Right atrium auricular region (tissue), 2 donors: ENCODE measurements at regions not wholly inside any gene's neighbourhood (a gene's known extent, or its start where the extent isn't known, plus 50 kb on each side); places are given as distances from the start of the nearest gene placed in this dataset.

Source experiments
- DNase-seq: peaks from one replicate; pipeline ENCODE4 v3.0.0-alpha.2; 2019; ENCODE audit warnings: low spot score
- H3K27ac ChIP-seq, 2 donors: fragments of 200-600 bp; sonication (generic); 1 replicate in 1 of 2; 2 replicates in 1 of 2; pipeline ENCODE4 v1.5.1; 2016 to 2019
- H3K27me3 ChIP-seq, 2 donors: fragments of 200-600 bp; sonication (generic); one replicate each; pipeline versions ENCODE4 v1.5.1 to v1.6.0; 2017 to 2019
- H3K36me3 ChIP-seq: fragments of 200-600 bp; sonication (generic); one replicate; pipeline ENCODE4 v1.5.1; 2016
- H3K4me1 ChIP-seq, 2 donors: fragments of 200-600 bp; sonication (generic); one replicate each; pipeline versions ENCODE4 v1.5.1 to v1.6.0; 2017 to 2019
- H3K4me3 ChIP-seq, 2 donors: fragments of 200-600 bp; sonication (generic); 1 replicate in 1 of 2; 2 replicates in 1 of 2; pipeline ENCODE4 v1.5.1; 2017 to 2019; ENCODE audit warnings: mild to moderate bottlenecking in 1 of 2, moderate library complexity in 1 of 2
- H3K9me3 ChIP-seq, 2 donors: fragments of 200-600 bp; sonication (generic); one replicate each; pipeline ENCODE4 v1.5.1; 2019
- TF ChIP-seq, protein P1 (sequence below), 2 donors: fragments of 200-600 bp; sonication (generic); IDR thresholded peaks; one replicate each; pipeline ENCODE4 v1.5.1; 2019; ENCODE audit warnings: antibody characterized with exemption in 2 of 2

DNA sequence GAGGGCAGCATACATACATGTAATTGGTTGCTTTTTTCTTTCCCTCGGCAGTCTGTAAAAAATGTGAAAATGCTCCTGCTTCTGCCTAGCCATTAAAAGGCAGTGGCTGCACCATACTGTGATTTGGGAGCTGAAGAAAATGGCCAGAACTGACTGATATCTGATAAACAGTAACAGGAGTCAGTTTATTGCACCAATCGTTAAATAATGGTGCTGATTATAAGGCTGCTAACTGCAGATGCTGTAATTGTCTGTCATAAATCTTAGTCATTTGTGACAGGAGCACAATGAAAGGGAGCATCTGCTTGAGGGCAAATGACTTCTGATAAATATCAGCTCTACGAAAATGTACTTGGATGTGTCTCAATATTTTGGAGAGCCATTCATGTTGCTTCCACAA, 263.1 kb upstream of the DNAJC19 start:
- no peaks in the 10 kb centered on the region for H3K36me3 ChIP-seq
- H3K4me1 ChIP-seq, result no peaks in the 10 kb centered on the region
- no peak overlapping the region for H3K4me3 ChIP-seq
- TF ChIP-seq, protein P1, sequence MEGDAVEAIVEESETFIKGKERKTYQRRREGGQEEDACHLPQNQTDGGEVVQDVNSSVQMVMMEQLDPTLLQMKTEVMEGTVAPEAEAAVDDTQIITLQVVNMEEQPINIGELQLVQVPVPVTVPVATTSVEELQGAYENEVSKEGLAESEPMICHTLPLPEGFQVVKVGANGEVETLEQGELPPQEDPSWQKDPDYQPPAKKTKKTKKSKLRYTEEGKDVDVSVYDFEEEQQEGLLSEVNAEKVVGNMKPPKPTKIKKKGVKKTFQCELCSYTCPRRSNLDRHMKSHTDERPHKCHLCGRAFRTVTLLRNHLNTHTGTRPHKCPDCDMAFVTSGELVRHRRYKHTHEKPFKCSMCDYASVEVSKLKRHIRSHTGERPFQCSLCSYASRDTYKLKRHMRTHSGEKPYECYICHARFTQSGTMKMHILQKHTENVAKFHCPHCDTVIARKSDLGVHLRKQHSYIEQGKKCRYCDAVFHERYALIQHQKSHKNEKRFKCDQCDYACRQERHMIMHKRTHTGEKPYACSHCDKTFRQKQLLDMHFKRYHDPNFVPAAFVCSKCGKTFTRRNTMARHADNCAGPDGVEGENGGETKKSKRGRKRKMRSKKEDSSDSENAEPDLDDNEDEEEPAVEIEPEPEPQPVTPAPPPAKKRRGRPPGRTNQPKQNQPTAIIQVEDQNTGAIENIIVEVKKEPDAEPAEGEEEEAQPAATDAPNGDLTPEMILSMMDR (IDR thresholded peaks at IDR 0.05), result no peak
- no peak for DNase-seq
- H3K27me3 ChIP-seq, result no peaks in the 10 kb centered on the region
- H3K9me3 ChIP-seq, result no peaks in the 10 kb centered on the region
- no peak overlapping the region for H3K27ac ChIP-seq

DNA sequence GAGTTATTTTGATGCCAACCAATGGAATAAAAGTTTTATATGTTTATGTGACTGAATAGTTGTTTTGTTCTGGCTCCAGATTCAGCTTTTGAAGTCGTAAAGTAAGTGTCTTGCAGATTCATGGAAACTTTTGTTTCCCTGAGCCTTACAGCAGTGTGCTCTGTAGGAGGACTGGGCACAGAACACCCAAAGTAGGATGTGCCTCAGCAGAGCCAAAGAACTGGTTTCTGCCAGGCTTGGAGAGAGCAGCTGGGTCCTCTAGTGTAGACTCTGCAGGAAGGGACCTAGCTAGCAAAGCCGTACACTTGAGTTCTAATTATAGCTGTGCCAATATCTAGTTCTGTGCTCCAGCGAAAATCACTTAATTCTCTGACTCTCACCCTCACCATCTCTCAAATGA, 261.2 kb upstream of the DNAJC19 start:
- TF ChIP-seq, protein P1 (IDR thresholded peaks at IDR 0.05), result no peak
- no peaks in the 10 kb centered on the region for H3K9me3 ChIP-seq
- no peak overlapping the region for H3K4me3 ChIP-seq
- no peaks in the 10 kb centered on the region for H3K27me3 ChIP-seq
- H3K27ac ChIP-seq, result no peak overlapping the region
- DNase-seq, result no peak
- no peaks in the 10 kb centered on the region for H3K36me3 ChIP-seq
- no peaks in the 10 kb centered on the region for H3K4me1 ChIP-seq

DNA sequence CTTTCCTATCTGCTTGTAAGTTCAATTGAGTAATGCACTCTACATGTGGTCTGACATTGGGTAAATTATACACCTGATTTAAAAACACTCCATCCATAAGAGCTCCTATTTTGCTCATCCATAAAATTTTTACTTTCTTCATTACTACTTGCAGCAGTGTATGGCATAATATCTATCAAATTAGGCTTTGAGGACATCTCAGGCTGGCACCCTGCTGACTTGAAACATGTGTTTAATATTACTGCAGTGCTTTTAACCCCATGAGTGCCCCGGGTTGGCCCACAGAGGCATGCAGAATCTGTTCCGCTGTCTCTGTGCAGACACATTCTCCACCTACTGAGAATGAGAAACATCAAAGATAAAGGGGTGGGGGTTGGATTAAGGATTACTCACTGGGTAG, 249.9 kb upstream of the DNAJC19 start:
- no peaks in the 10 kb centered on the region for H3K4me1 ChIP-seq
- H3K36me3 ChIP-seq, result no peaks in the 10 kb centered on the region
- no peak overlapping the region for H3K4me3 ChIP-seq
- TF ChIP-seq, protein P1 (IDR thresholded peaks at IDR 0.05), result no peak
- no peaks in the 10 kb centered on the region for H3K9me3 ChIP-seq
- no peak overlapping the region for H3K27ac ChIP-seq
- DNase-seq, result no peak
- no peaks in the 10 kb centered on the region for H3K27me3 ChIP-seq

DNA sequence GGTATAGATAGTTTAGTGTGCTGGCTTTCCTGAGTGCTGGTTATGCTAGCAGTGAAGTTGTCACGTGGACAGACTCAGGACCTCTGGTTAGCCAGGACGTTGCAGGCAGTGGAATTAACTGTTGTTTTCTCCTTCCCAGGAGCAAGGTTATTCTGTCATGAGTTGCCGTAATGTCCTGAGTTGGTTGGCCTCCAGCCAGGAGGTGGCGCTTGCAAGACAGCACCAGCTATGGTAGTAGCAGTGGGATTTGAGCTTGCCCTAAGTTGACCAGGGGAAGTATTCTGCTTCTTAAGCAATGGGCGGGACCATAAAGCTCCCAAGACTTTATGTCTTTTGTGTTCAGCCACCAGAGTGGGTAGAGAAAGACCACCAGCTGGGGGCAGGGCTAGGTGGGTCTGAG, 240.7 kb upstream of the DNAJC19 start:
- Histone ChIP-seq H3K4me1 (no peaks in the 10 kb centered on the region), H3K9me3 (no peaks in the 10 kb centered on the region), H3K27me3 (no peaks in the 10 kb centered on the region), H3K4me3 (no peak overlapping the region), H3K27ac (no peak overlapping the region), H3K36me3 (no peaks in the 10 kb centered on the region)
- no peak for DNase-seq
- TF ChIP-seq, protein P1 (IDR thresholded peaks at IDR 0.05), result no peak

DNA sequence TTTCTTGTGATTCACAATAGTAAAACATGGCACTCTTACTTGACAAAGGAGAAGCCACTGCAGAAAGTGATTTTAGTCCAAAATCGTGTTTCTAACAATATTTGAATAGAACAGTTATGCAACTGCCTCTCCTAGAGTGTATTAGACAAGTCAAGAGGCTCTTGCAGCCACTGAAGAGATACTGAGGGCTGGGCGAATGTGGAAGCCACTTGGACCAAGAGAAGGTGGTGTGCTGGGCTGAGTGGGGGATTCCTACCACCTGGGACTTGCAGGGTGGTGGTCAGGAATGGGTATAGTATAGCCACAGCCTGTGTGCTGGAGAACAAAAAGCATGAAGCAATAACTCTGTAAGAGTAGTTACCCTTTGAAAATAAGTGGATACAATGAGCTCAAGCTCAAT, 223.8 kb upstream of the DNAJC19 start:
- no peaks in the 10 kb centered on the region for H3K9me3 ChIP-seq
- no peak overlapping the region for H3K27ac ChIP-seq
- H3K4me3 ChIP-seq, result no peak overlapping the region
- TF ChIP-seq, protein P1 (IDR thresholded peaks at IDR 0.05), result no peak
- H3K36me3 ChIP-seq, result no peaks in the 10 kb centered on the region
- H3K4me1 ChIP-seq, result no peaks in the 10 kb centered on the region
- H3K27me3 ChIP-seq, result no peaks in the 10 kb centered on the region
- DNase-seq, result no peak

DNA sequence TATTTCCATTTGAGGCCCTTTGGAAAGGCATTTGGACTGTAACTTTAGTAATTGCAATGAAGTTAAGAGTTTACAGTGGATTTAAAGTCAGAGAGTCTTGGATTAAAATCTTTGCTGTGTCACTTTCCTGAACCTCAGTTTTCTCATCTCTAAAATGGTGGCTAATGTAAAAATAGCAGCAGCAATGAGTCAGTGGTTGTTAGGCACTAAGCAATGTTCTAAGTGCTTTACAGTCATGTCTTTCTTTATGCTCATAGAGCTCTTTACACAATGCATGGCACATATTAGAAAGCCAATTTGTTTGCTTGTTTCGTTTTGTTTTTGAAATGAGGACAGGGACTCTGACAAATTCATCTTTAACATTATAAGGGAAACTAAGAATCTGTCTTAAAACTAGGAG, 222.7 kb upstream of the DNAJC19 start:
- H3K27me3 ChIP-seq, result no peaks in the 10 kb centered on the region
- TF ChIP-seq, protein P1 (IDR thresholded peaks at IDR 0.05), result no peak
- H3K9me3 ChIP-seq, result no peaks in the 10 kb centered on the region
- no peak for DNase-seq
- H3K27ac ChIP-seq, result no peak overlapping the region
- H3K4me3 ChIP-seq, result no peak overlapping the region
- no peaks in the 10 kb centered on the region for H3K4me1 ChIP-seq
- no peaks in the 10 kb centered on the region for H3K36me3 ChIP-seq
